IPS-15b (cell line): ENCODE measurements at regions not wholly inside any gene's neighbourhood (a gene's known extent, or its start where the extent isn't known, plus 50 kb on each side); places are given as distances from the start of the nearest gene placed in this dataset.

ENCODE experiments used
- H3K27me3 ChIP-seq: one replicate; pipeline ENCODE4 v1.6.1; 2013; ENCODE audit warnings: low read length; ENCODE audit not compliant: control insufficient read depth, insufficient read depth
- H3K36me3 ChIP-seq: one replicate; pipeline ENCODE4 v1.6.1; 2013; ENCODE audit warnings: low read length; ENCODE audit not compliant: control insufficient read depth, insufficient read depth
- H3K4me1 ChIP-seq: one replicate; pipeline ENCODE4 v1.6.1; 2013; ENCODE audit warnings: mild to moderate bottlenecking, low read length; ENCODE audit not compliant: control insufficient read depth, insufficient read depth
- H3K4me3 ChIP-seq: one replicate; pipeline ENCODE4 v1.5.1; 2013; ENCODE audit warnings: low read depth, low read length
- H3K9ac ChIP-seq: one replicate; pipeline ENCODE4 v1.6.1; 2013; ENCODE audit warnings: low read depth, mild to moderate bottlenecking, low read length
- H3K9me3 ChIP-seq: one replicate; pipeline ENCODE4 v1.6.1; 2013; ENCODE audit warnings: mild to moderate bottlenecking, low read length; ENCODE audit not compliant: control insufficient read depth, insufficient read depth

GRCh38 chr7:51467384-51468017, 150.9 kb upstream of the COBL start:
- Histone ChIP-seq H3K4me3 (no peak overlapping the region), H3K27me3 (peaks cover 23% of the 10 kb centered on the region), H3K9me3 (no peaks in the 10 kb centered on the region), H3K4me1 (no peaks in the 10 kb centered on the region), H3K36me3 (no peaks in the 10 kb centered on the region), H3K9ac (no peak overlapping the region)

DNA sequence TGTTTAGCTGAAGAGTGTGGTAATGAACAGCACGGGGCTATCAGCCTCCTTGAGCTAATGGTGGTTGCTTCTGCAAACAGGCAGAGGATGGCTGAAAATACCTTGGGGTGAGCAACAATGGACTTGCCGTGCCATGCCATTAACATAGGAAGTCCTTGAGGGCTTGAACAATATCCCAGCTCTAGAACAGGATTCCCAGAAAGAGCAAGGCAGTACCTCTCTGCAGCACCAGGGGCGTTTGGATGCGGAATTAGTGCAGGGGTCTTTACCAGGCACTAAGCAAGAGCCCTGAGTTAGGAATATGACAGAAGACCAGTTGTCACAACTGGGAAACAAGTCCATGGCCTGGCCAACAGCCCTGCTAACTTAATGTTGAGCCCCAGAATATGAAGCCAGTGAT, 143.2 kb upstream of the COBL start:
- H3K27me3 ChIP-seq = no peaks in the 10 kb centered on the region
- H3K36me3 ChIP-seq = no peaks in the 10 kb centered on the region
- H3K4me1 ChIP-seq = peaks cover 6% of the 10 kb centered on the region
- no peak overlapping the region for H3K4me3 ChIP-seq
- H3K9me3 ChIP-seq = no peaks in the 10 kb centered on the region
- no peak overlapping the region for H3K9ac ChIP-seq

DNA sequence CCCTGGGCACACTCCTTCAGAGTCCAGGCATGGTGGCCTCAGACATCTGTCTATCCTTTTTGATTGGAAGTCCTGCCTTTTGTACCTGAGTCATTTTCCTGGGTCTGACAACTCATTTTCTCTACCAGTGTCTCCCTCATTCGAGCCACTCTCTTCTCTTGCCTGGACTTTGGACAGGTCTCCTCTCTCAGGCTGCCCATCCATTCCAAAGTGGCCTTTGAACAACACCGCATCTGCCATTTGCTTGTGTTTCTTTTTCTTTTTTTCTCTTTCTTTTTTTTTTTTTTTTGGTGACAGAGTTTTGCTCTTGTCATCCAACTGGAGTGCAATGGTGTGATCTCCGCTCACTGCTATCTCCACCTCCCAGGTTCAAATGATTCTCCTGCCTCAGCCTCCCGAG, 142.1 kb upstream of the COBL start:
- no peaks in the 10 kb centered on the region for H3K27me3 ChIP-seq
- H3K4me3 ChIP-seq = no peak overlapping the region
- H3K9ac ChIP-seq = no peak overlapping the region
- H3K9me3 ChIP-seq = no peaks in the 10 kb centered on the region
- peaks cover 6% of the 10 kb centered on the region for H3K4me1 ChIP-seq
- no peaks in the 10 kb centered on the region for H3K36me3 ChIP-seq

- no peaks in the 10 kb centered on the region for H3K9me3 ChIP-seq
- no peaks in the 10 kb centered on the region for H3K36me3 ChIP-seq
- peaks cover 9% of the 10 kb centered on the region for H3K4me1 ChIP-seq
- H3K27me3 ChIP-seq = no peaks in the 10 kb centered on the region
- no peak overlapping the region for H3K4me3 ChIP-seq
- no peak overlapping the region for H3K9ac ChIP-seq
These were observed 140.5 kb upstream of the COBL start for GRCh38 chr7:51457079-51457478.

GRCh38 chr7:51456431-51457060, 139.9 kb upstream of the COBL start:
- Histone ChIP-seq H3K4me3 (no peak overlapping the region), H3K27me3 (peaks cover 1% of the 10 kb centered on the region), H3K4me1 (peaks cover 9% of the 10 kb centered on the region), H3K9ac (no peak overlapping the region), H3K36me3 (no peaks in the 10 kb centered on the region), H3K9me3 (no peaks in the 10 kb centered on the region)

GRCh38 chr7:51455948-51456347, 139.3 kb upstream of the COBL start:
- Histone ChIP-seq H3K9ac (no peak overlapping the region), H3K36me3 (no peaks in the 10 kb centered on the region), H3K4me3 (no peak overlapping the region), H3K4me1 (peaks cover 9% of the 10 kb centered on the region), H3K27me3 (peaks cover 5% of the 10 kb centered on the region), H3K9me3 (no peaks in the 10 kb centered on the region)

GRCh38 chr7:51455513-51455912, 138.9 kb upstream of the COBL start:
- Histone ChIP-seq H3K27me3 (peaks cover 5% of the 10 kb centered on the region), H3K9me3 (no peaks in the 10 kb centered on the region), H3K4me3 (no peak overlapping the region), H3K9ac (no peak overlapping the region), H3K36me3 (no peaks in the 10 kb centered on the region), H3K4me1 (peaks cover 9% of the 10 kb centered on the region)

DNA sequence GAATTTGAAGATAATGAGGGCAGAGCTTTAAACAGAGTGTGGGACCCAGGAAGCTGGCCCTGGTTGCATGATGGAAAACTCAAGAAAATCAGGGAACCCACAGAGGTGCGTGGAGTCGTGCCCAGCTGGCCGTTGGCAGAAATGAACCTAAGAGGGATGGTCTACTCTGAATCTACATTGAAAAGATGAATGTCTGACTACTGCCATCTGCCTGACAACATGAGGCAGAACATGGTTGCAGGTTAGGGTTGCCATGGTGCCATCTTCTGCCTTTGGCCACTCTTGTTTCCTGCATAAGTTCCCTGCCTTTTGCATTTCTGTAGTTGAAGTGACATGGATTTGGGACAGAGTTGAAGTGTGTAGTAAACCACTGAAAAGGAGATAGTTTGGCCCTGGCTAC, 138.5 kb upstream of the COBL start:
- no peak overlapping the region for H3K9ac ChIP-seq
- peaks cover 5% of the 10 kb centered on the region for H3K27me3 ChIP-seq
- peaks cover 9% of the 10 kb centered on the region for H3K4me1 ChIP-seq
- H3K36me3 ChIP-seq = no peaks in the 10 kb centered on the region
- H3K4me3 ChIP-seq = no peak overlapping the region
- H3K9me3 ChIP-seq = no peaks in the 10 kb centered on the region

- H3K36me3 ChIP-seq = no peaks in the 10 kb centered on the region
- no peak overlapping the region for H3K9ac ChIP-seq
- no peaks in the 10 kb centered on the region for H3K9me3 ChIP-seq
- peaks cover 13% of the 10 kb centered on the region for H3K4me1 ChIP-seq
- no peak overlapping the region for H3K4me3 ChIP-seq
- H3K27me3 ChIP-seq = peaks cover 5% of the 10 kb centered on the region
These were observed 136.1 kb upstream of the COBL start for GRCh38 chr7:51452694-51453093.

- H3K4me3 ChIP-seq = no peak overlapping the region
These were observed 135.3 kb upstream of the COBL start for GRCh38 chr7:51451751-51452476.

DNA sequence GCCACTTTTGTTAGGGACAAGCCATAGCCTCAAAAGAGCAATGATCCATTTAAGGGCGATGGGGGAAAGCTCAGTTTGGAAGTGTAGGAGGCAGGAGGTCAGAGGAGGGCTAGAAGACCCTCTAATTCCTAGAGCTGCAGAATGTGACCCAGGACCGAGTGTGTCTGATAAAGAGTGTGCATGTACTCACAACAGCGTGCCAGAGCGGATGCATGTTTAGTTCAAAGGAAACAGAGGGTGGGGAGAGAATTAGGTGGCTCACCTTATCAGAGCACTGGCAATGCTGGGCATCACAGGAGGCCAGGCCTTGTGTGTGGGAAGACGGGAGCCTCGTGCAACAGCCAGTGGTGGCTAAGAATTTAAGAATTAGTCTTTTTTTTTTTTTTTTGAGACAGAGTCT, 133.9 kb upstream of the COBL start:
- Histone ChIP-seq H3K4me1 (peaks cover 23% of the 10 kb centered on the region), H3K4me3 (no peak overlapping the region), H3K27me3 (peaks cover 5% of the 10 kb centered on the region), H3K9me3 (no peaks in the 10 kb centered on the region), H3K9ac (no peak overlapping the region), H3K36me3 (no peaks in the 10 kb centered on the region)

More at GRCh38 chr7:51451751-51452476, 135.3 kb upstream of the COBL start:
- Histone ChIP-seq H3K9me3 (no peaks in the 10 kb centered on the region), H3K36me3 (no peaks in the 10 kb centered on the region), H3K9ac (no peak overlapping the region), H3K27me3 (peaks cover 5% of the 10 kb centered on the region), H3K4me1 (peaks cover 20% of the 10 kb centered on the region)

- Histone ChIP-seq H3K36me3 (no peaks in the 10 kb centered on the region), H3K4me1 (peaks cover 21% of the 10 kb centered on the region), H3K27me3 (peaks cover 5% of the 10 kb centered on the region), H3K4me3 (no peak overlapping the region), H3K9me3 (peaks cover 9% of the 10 kb centered on the region), H3K9ac (no peak overlapping the region)
These were observed 130.2 kb upstream of the COBL start for GRCh38 chr7:51446785-51447184.
